Naive thymus-derived CD4-positive, alpha-beta T cell (primary cell): ENCODE measurements at regions not wholly inside any gene's neighbourhood (a gene's known extent, or its start where the extent isn't known, plus 50 kb on each side); places are given as distances from the start of the nearest gene placed in this dataset.

Experiments used
- ATAC-seq: fragments of 150-1000 bp; cut with Tn5 transposase; 2 replicates; pipeline ENCODE4 v1.10.0; 2021; ENCODE audit warnings: mild to moderate bottlenecking, moderate library complexity
- CTCF ChIA-PET: fragments of 350-600 bp; sonication (Branson Sonifier 250); formaldehyde crosslinking; loops from one replicate; lab custom pipeline; 2021; ENCODE audit warnings: antibody characterized with exemption; lab: Charles Lee
- POLR2A ChIA-PET: fragments of 350-600 bp; sonication (Branson Sonifier 250); formaldehyde crosslinking; loops from one replicate; lab custom pipeline; 2021; ENCODE audit warnings: antibody characterized with exemption, inconsistent platforms; lab: Charles Lee
- DNase-seq, 9 donors: peaks; one replicate each; pipeline versions ENCODE4 v3.0.0 to v3.0.0-alpha.2; 2020 to 2022; ENCODE audit warnings: mixed read lengths in 1 of 9
- H3K27ac ChIP-seq: one replicate; pipeline ENCODE4 v1.7.0; 2013; ENCODE audit warnings: mild to moderate bottlenecking, low read depth, low read length, moderate library complexity
- H3K27me3 ChIP-seq, 2 donors: one replicate each; pipeline ENCODE4 v1.7.0; 2013; ENCODE audit warnings: low read length in 2 of 2, mild to moderate bottlenecking in 2 of 2, moderate library complexity in 2 of 2; ENCODE audit not compliant: control insufficient read depth in 2 of 2, insufficient read depth in 2 of 2
- H3K36me3 ChIP-seq, 3 experiments: 1 replicate in 2 of 3; 2 replicates in 1 of 3; pipeline ENCODE4 v1.7.0; 2013; ENCODE audit warnings: low read length in 3 of 3, mild to moderate bottlenecking in 3 of 3, moderate library complexity in 1 of 3; ENCODE audit not compliant: insufficient read depth in 3 of 3, control insufficient read depth in 2 of 3
- H3K4me1 ChIP-seq, 2 donors: one replicate each; pipeline ENCODE4 v1.7.0; 2013; ENCODE audit warnings: low read length in 2 of 2, mild to moderate bottlenecking in 2 of 2, moderate library complexity in 1 of 2; ENCODE audit not compliant: control insufficient read depth in 2 of 2, insufficient read depth in 2 of 2
- H3K4me3 ChIP-seq: 2 replicates; pipeline ENCODE4 v1.7.0; 2013; ENCODE audit warnings: mild to moderate bottlenecking, low read length
- H3K9me3 ChIP-seq, 3 experiments: 1 replicate in 2 of 3; 2 replicates in 1 of 3; pipeline ENCODE4 v1.7.0; 2013; ENCODE audit warnings: low read length in 3 of 3; ENCODE audit not compliant: control insufficient read depth in 2 of 3
- H3K27ac Mint-ChIP-seq, 9 donors: one replicate each; pipeline ENCODE4 v1.8.0; 2020 to 2022; ENCODE audit warnings: mixed read lengths in 9 of 9, mild to moderate bottlenecking in 8 of 9, moderate library complexity in 5 of 9, inconsistent platforms in 2 of 9
- H3K27me3 Mint-ChIP-seq, 5 donors: one replicate each; pipeline ENCODE4 v1.8.0; 2021 to 2022; ENCODE audit warnings: mixed read lengths in 5 of 5, mild to moderate bottlenecking in 1 of 5
- H3K36me3 Mint-ChIP-seq, 5 donors: one replicate each; pipeline ENCODE4 v1.8.0; 2020 to 2022; ENCODE audit warnings: mixed read lengths in 5 of 5, mild to moderate bottlenecking in 3 of 5, inconsistent platforms in 1 of 5
- H3K4me1 Mint-ChIP-seq, 7 donors: one replicate each; pipeline ENCODE4 v1.8.0; 2020 to 2022; ENCODE audit warnings: mixed read lengths in 7 of 7, mild to moderate bottlenecking in 3 of 7, inconsistent platforms in 1 of 7
- H3K4me3 Mint-ChIP-seq, 10 donors: one replicate each; pipeline ENCODE4 v1.8.0; 2020 to 2022; ENCODE audit warnings: mild to moderate bottlenecking in 10 of 10, mixed read lengths in 10 of 10, moderate library complexity in 6 of 10, inconsistent platforms in 2 of 10
- H3K9me3 Mint-ChIP-seq, 11 donors: one replicate each; pipeline ENCODE4 v1.8.0; 2020 to 2022; ENCODE audit warnings: mixed read lengths in 11 of 11, mild to moderate bottlenecking in 4 of 11, inconsistent platforms in 1 of 11, moderate library complexity in 1 of 11
- intact Hi-C, 2 donors: fragments of 100-400 bp; cut with micrococcal nuclease; formaldehyde crosslinking; loops; one replicate each; pipeline ENCODE4 v1.15.1; 2023

GRCh38 chr3:168645180-168645579, 549.5 kb upstream of the GOLIM4 start:
- no peak for ATAC-seq
- ChIA-PET CTCF (no interaction called here), POLR2A (no interaction called here)
- no peaks in the 10 kb centered on the region for H3K27me3 Mint-ChIP-seq
- Histone ChIP-seq H3K27ac (no peak overlapping the region), H3K9me3 (no peaks in the 10 kb centered on the region), H3K4me1 (no peaks in the 10 kb centered on the region), H3K36me3 (no peaks in the 10 kb centered on the region), H3K4me3 (no peak overlapping the region), H3K27me3 (no peaks in the 10 kb centered on the region)
- intact Hi-C loops: no loop called here
- DNase-seq: no peak
- H3K4me1 Mint-ChIP-seq: no peaks in the 10 kb centered on the region
- no peak overlapping the region for H3K4me3 Mint-ChIP-seq
- H3K27ac Mint-ChIP-seq: no peak overlapping the region
- H3K36me3 Mint-ChIP-seq: no peaks in the 10 kb centered on the region
- peaks cover 0 to 3% (median 0%) of the 10 kb centered on the region in 11 donors for H3K9me3 Mint-ChIP-seq

DNA sequence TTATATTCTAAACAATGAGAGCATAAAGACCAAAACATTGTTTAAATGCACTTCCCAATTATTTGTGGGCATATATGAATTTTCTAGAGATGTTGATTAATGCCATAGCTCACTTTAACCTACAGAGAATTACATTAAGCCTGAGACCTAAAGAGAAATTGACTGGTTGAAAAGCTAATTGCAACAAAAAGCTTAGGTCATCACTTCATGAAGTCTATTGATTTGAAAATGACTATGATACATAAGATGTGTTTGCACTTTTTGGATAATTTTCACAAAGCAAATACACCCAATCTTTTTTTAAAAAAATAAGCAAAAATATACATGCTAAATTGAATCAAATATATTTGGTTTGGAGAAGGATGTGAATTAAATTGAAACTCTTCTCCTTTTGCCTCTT, 532.8 kb upstream of the GOLIM4 start:
- no peak for DNase-seq
- no peaks in the 10 kb centered on the region for H3K36me3 Mint-ChIP-seq
- ChIA-PET CTCF (no interaction called here), POLR2A (no interaction called here)
- no peak overlapping the region for H3K27ac Mint-ChIP-seq
- H3K27me3 Mint-ChIP-seq: no peaks in the 10 kb centered on the region
- no peaks in the 10 kb centered on the region for H3K36me3 ChIP-seq
- no peak for ATAC-seq
- no peaks in the 10 kb centered on the region for H3K4me1 Mint-ChIP-seq
- no peaks in the 10 kb centered on the region for H3K9me3 ChIP-seq
- no peaks in the 10 kb centered on the region for H3K4me1 ChIP-seq
- no peak overlapping the region for H3K4me3 Mint-ChIP-seq
- H3K4me3 ChIP-seq: no peak overlapping the region
- intact Hi-C loops: no loop called here
- H3K9me3 Mint-ChIP-seq: peaks cover 0 to 4% (median 0%) of the 10 kb centered on the region in 11 donors
- no peaks in the 10 kb centered on the region for H3K27me3 ChIP-seq
- H3K27ac ChIP-seq: no peak overlapping the region

DNA sequence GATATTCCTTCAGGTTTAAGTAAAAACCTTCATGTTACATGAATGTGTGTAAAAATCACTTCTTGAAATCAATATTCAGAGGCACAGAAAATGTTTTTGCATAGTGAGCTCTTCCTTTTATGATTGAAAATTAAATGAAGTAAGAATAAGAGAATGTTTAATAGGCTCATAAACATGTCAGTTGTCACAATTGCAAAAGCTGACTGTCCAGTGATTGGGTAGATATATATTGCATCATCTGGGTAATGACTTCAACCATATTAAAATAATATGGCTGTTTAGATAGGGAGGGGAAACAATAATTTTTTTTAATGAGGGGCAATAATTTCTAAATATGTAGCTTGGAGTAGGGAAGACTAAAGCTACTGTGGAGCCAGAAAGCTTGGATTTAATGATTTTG, 529.8 kb upstream of the GOLIM4 start:
- H3K27me3 Mint-ChIP-seq: no peaks in the 10 kb centered on the region
- no peak overlapping the region for H3K27ac Mint-ChIP-seq
- H3K9me3 ChIP-seq: no peaks in the 10 kb centered on the region
- H3K9me3 Mint-ChIP-seq: peaks cover 0 to 4% (median 0%) of the 10 kb centered on the region in 11 donors
- H3K4me1 ChIP-seq: no peaks in the 10 kb centered on the region
- ChIA-PET CTCF (no interaction called here), POLR2A (no interaction called here)
- no peak overlapping the region for H3K27ac ChIP-seq
- H3K36me3 ChIP-seq: no peaks in the 10 kb centered on the region
- no peaks in the 10 kb centered on the region for H3K27me3 ChIP-seq
- no peaks in the 10 kb centered on the region for H3K4me1 Mint-ChIP-seq
- ATAC-seq (no peak), DNase-seq (no peak)
- no peak overlapping the region for H3K4me3 Mint-ChIP-seq
- intact Hi-C loops: no loop called here
- no peaks in the 10 kb centered on the region for H3K36me3 Mint-ChIP-seq
- H3K4me3 ChIP-seq: no peak overlapping the region

- POLR2A ChIA-PET: no interaction called here
Observed at GRCh38 chr3:168624892-168625448, 529.2 kb upstream of the GOLIM4 start.

DNA sequence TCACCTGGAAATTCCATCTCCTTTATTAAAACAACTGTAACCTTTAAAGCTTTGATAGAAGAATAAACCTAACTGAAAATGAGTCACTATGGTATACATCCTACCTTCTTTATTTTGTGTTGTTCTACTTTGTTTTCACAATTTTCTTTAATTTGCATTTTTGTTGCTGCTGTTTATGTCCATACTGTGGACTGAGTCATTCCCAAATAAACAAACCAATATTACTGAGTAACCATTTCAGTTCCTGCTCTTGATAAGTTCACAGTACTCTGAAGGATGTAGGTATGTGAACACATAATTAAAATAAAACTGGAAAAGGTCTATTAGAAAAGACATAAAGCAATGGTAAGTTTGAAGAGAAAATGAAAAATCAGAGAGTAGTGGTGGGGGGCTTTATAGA, 528.5 kb upstream of the GOLIM4 start:
- no peaks in the 10 kb centered on the region for H3K4me1 ChIP-seq
- no peaks in the 10 kb centered on the region for H3K36me3 ChIP-seq
- Mint-ChIP-seq H3K27me3 (no peaks in the 10 kb centered on the region), H3K9me3 (peaks cover 0 to 4% (median 0%) of the 10 kb centered on the region in 11 donors), H3K27ac (no peak overlapping the region), H3K4me3 (no peak overlapping the region), H3K36me3 (no peaks in the 10 kb centered on the region), H3K4me1 (no peaks in the 10 kb centered on the region)
- ChIA-PET POLR2A (no interaction called here), CTCF (no interaction called here)
- intact Hi-C loops: no loop called here
- no peaks in the 10 kb centered on the region for H3K9me3 ChIP-seq
- DNase-seq (no peak), ATAC-seq (no peak)
- H3K27me3 ChIP-seq: no peaks in the 10 kb centered on the region
- H3K4me3 ChIP-seq: no peak overlapping the region
- no peak overlapping the region for H3K27ac ChIP-seq

More at GRCh38 chr3:168624892-168625448, 529.2 kb upstream of the GOLIM4 start:
- H3K27ac Mint-ChIP-seq: no peak overlapping the region
- no peak overlapping the region for H3K4me3 ChIP-seq
- peaks cover 0 to 4% (median 0%) of the 10 kb centered on the region in 11 donors for H3K9me3 Mint-ChIP-seq
- DNase-seq: no peak
- H3K4me1 Mint-ChIP-seq: no peaks in the 10 kb centered on the region
- no peaks in the 10 kb centered on the region for H3K9me3 ChIP-seq
- intact Hi-C loops: no loop called here
- H3K4me3 Mint-ChIP-seq: no peak overlapping the region
- no peaks in the 10 kb centered on the region for H3K4me1 ChIP-seq
- H3K36me3 Mint-ChIP-seq: no peaks in the 10 kb centered on the region
- ATAC-seq: no peak
- no peaks in the 10 kb centered on the region for H3K27me3 ChIP-seq
- H3K27ac ChIP-seq: no peak overlapping the region
- CTCF ChIA-PET: no interaction called here
- no peaks in the 10 kb centered on the region for H3K36me3 ChIP-seq
- no peaks in the 10 kb centered on the region for H3K27me3 Mint-ChIP-seq

GRCh38 chr3:168622795-168623194, 527.1 kb upstream of the GOLIM4 start:
- Histone ChIP-seq H3K27me3 (no peaks in the 10 kb centered on the region), H3K4me3 (no peak overlapping the region), H3K4me1 (no peaks in the 10 kb centered on the region), H3K36me3 (no peaks in the 10 kb centered on the region), H3K27ac (no peak overlapping the region), H3K9me3 (no peaks in the 10 kb centered on the region)
- ATAC-seq (no peak), DNase-seq (no peak)
- H3K9me3 Mint-ChIP-seq: peaks cover 0 to 4% (median 0%) of the 10 kb centered on the region in 11 donors
- no peaks in the 10 kb centered on the region for H3K27me3 Mint-ChIP-seq
- H3K4me3 Mint-ChIP-seq: no peak overlapping the region
- no peaks in the 10 kb centered on the region for H3K4me1 Mint-ChIP-seq
- no peaks in the 10 kb centered on the region for H3K36me3 Mint-ChIP-seq
- ChIA-PET POLR2A (no interaction called here), CTCF (no interaction called here)
- intact Hi-C loops: no loop called here
- H3K27ac Mint-ChIP-seq: no peak overlapping the region

DNA sequence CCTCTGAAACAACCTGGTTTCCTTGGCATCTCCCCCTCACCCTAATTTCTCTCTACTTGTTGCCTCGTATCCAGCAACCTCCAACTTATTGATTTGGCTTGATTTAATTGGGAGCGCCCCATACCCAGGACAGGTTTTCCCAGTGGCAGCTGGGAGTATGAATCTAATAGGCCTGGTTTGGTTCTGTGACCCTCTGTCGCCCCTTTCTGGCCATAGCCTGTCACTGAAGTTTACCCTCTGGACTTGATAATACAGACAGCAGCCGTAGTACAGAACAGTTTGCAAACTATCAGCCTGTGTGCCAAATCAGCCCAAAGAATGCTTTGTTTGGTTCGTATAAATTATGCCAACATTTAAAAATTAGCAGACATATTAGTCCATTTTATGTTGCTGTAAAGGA, 525.1 kb upstream of the GOLIM4 start:
- Mint-ChIP-seq H3K4me1 (no peaks in the 10 kb centered on the region), H3K27ac (no peak overlapping the region), H3K4me3 (no peak overlapping the region), H3K9me3 (peaks cover 0 to 4% (median 0%) of the 10 kb centered on the region in 11 donors), H3K27me3 (no peaks in the 10 kb centered on the region), H3K36me3 (no peaks in the 10 kb centered on the region)
- DNase-seq (no peak), ATAC-seq (no peak)
- POLR2A ChIA-PET: no interaction called here
- intact Hi-C loops: no loop called here
- Histone ChIP-seq H3K4me3 (no peak overlapping the region), H3K4me1 (no peaks in the 10 kb centered on the region), H3K27ac (no peak overlapping the region), H3K36me3 (no peaks in the 10 kb centered on the region), H3K27me3 (no peaks in the 10 kb centered on the region), H3K9me3 (no peaks in the 10 kb centered on the region)
- CTCF ChIA-PET: no interaction called here
